ENCODE measurements at regions not wholly inside any gene's neighbourhood (a gene's known extent, or its start where the extent isn't known, plus 50 kb on each side); places are given as distances from the start of the nearest gene placed in this dataset.
"Not testable (repeated sequence)": the region's sequence is repeated elsewhere in the genome, so short reads cannot be mapped to it uniquely, and the experiment has no call there.

DNA sequence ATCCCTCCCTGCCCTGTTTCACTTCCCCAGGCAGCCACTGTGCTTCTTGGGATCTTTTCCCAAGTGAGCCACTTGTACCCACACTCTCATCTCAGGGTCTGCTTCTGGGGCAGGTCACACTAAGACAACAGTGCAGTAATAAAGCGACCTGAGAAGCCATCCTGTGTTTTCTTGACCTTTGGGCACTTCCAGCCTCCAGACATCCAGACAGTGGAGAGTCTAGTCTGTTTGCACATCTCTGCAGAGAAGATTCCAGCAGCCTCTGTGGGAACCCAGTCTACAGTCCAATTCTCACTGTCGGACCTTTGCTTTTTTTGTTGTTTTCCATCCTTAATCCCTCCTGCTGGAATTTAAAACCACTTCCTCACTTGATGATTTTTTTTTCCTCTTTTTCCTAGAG lies 50.3 kb upstream of the ATP6AP2 start:
- no peak for DNase-seq

GRCh38 chrX:40527543-40527942 lies 53.2 kb upstream of the ATP6AP2 start:
- DNase-seq = no peak

- DNase-seq = no peak
These were observed 54.4 kb upstream of the ATP6AP2 start for GRCh38 chrX:40526412-40526811.

- not testable (repeated sequence) for DNase-seq
These were observed 54.9 kb upstream of the ATP6AP2 start for GRCh38 chrX:40525901-40526300.

GRCh38 chrX:40524423-40524822 lies 56.3 kb upstream of the ATP6AP2 start:
- no peak for DNase-seq

GRCh38 chrX:40523852-40524251 lies 56.9 kb upstream of the ATP6AP2 start:
- no peak for DNase-seq

- DNase-seq = no peak
These were observed 58.8 kb upstream of the ATP6AP2 start for GRCh38 chrX:40521868-40522450.

DNA sequence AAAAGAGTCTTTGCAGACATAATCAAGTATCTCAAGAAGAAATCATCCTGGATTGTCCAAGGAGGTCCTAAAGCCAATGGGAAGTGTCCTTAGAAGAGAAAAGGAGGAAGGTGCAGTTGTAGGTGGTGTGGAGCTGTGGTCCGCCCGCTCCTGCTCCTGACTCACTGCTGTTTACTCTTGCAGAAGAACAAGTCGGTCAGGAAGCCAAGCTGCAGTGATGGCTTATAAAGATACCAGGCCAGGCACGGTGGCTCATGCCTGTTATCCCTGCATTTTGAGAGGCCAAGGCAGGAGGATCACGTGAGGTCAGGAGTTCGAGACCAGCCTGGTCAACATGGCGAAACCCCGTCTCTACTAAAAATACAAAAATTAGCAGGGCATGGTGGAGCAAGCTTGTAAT lies 66.4 kb upstream of the ATP6AP2 start:
- no peak for DNase-seq

DNA sequence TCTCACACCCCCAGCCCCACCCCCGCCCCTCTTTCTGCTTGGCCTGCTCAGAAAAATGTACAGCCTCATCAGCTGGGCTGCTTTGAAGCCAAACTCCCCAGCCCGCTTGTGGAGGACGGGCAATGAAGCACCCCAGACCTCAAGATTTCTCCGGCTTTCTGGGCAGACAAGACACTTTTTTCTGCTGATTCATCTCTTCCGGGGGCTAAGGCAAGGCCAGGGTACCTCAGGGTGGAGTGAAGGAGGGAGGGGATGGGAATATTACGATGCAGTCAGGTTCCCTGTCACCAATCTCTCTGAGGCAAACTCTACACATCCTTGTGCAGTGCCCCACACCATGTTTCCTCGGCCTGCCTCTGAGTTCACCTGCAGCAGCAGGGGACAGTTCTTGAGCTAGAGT lies 66.9 kb upstream of the ATP6AP2 start:
- DNase-seq = no peak

GRCh38 chrX:40513012-40513411 lies 67.8 kb upstream of the ATP6AP2 start:
- no peak for DNase-seq

- no peak for DNase-seq
These were observed 69.5 kb upstream of the ATP6AP2 start for GRCh38 chrX:40511258-40511657.

GRCh38 chrX:40508560-40508959 lies 72.2 kb upstream of the ATP6AP2 start:
- DNase-seq = no peak

DNA sequence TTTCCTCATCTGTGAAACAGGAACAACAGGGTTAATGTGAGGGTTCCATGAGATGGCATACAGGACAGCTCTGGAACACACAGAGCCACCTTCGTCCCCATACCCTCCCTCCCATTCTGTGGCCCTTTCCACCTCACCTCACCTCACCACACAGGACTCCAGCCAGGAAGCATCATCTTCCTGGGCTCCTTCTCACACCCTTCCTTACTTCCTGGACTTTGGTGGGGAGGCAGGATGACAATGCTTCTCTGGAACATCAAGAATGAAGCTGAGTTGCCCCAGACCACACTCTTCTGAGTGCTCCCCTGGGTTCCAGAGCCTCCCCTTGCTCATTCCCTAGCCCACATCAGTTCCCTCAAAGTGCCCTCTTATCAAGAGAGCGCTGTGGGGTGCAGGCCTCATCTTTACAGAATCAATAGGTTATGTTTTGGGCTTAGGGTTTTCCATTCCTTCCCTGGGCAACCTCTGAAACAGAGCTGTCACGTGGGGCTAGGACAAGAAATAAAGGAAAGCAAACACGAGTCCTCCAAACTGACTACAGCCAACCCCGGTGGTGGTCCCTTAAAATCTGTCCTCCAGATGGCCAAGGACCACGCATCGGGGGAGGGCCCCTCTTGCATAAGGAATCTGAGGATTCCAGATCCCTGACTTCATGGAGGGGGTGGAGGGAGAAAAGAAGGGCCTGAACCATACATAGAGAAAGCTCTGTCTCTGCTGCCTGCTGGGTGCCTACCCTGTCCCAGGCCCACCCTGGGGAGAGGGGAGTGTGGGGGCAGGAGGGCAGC lies 74.4 kb upstream of the ATP6AP2 start:
- no peak for DNase-seq

- no peak for DNase-seq
These were observed 75.8 kb upstream of the ATP6AP2 start for GRCh38 chrX:40504801-40505605.

GRCh38 chrX:40503094-40503493 lies 77.7 kb upstream of the ATP6AP2 start:
- no peak for DNase-seq

- DNase-seq = no peak
These were observed 78.1 kb upstream of the ATP6AP2 start for GRCh38 chrX:40502688-40503087.

GRCh38 chrX:40501164-40501855 lies 79.5 kb upstream of the ATP6AP2 start:
- DNase-seq = no peak

DNA sequence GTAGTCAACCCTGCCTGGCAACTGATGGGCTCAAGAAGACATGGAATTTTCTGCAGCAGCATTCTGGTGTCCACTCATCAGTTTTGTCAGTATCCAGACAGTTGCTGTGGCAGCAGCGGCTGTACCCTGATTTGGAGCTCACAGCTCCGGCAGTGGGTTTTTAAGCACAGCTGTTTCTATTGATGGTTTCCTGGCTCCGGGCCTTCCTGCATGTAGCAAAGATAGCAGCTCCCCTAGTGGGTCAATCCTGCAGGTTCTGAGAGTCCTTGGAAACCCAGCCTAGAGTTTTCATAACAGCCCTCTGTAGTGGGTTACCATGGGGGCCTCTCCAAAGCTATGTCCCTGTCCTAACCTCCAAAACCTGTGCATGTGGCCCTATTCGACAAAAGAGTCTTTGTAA lies 84.0 kb upstream of the ATP6AP2 start:
- DNase-seq = peak; percentile 34

DNA sequence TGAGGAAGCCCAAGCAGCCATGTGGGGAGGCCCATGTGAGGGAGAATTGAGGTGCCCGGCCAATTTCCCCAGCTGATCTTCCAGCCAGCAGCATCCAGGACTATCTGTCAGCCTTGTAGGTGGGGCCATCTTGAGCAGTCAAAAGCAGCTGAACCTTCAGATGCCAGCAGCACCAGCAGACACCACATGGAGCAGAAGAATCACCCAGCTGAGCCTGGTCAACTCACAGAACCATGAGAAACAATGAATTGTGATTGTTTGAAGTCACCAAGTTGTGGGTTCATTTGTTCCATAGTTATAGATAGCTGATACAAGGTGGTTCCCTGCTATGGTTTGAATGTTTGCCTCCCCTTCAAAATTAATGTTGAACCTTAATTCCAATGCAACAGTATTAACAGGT lies 85.1 kb upstream of the ATP6AP2 start:
- no peak for DNase-seq

GRCh38 chrX:40494005-40494404 lies 86.8 kb upstream of the ATP6AP2 start:
- no peak for DNase-seq

DNA sequence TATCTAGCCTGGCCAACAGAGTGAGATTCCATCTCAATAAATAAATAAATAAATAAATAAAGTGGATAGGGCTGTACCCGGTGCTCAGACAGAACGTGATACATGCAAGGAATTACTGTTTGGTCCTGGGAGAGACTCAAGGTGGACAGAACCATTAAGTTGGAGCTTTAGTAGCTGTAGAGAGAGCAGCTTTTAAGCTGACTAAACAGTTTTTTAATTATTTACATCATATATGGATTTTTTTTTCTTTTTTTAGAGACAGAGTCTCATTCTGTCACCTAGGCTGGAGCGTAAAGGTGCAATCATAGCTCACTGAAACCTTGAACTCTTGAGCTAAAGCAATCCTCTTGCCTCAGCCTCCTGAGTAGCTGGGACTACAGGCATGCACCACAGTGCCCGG lies 92.5 kb upstream of the ATP6AP2 start:
- DNase-seq = no peak

DNA sequence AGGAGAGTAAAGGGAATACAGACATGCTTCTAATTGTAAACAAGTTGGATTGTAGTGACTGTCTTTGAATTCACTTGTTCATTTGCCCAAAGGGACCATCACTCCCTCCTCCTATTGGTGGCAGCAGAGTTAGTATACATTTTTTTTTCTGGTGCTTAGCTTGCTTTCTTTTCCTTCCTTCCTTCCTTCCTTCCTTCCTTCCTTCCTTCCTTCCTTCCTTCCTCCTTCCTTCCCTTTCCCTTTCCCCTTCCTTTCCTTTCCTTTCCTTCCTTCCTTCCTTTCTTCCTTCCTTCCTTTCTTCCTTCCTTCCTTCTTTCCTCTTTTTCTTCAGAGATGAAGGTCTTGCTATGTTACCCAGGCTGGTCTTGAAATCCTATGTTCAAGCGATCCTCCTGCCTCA lies 94.8 kb upstream of the ATP6AP2 start:
- no peak for DNase-seq

All from left kidney (tissue), 1 donor.